Activated CD4-positive, alpha-beta T cell treated with anti-CD3 and anti-CD28 coated beads for 48 hours (primary cell): ENCODE measurements at regions not wholly inside any gene's neighbourhood (a gene's known extent, or its start where the extent isn't known, plus 50 kb on each side); places are given as distances from the start of the nearest gene placed in this dataset.
"Not testable (repeated sequence)": the region's sequence is repeated elsewhere in the genome, so short reads cannot be mapped to it uniquely, and the experiment has no call there.

ENCODE experiments used
- DNase-seq: peaks from one replicate; pipeline ENCODE4 v3.0.0-alpha.2; 2020

GRCh38 chr16:64718486-64718885 lies 403.4 kb downstream of the CDH11 start:
- no peak for DNase-seq

- no peak for DNase-seq
Measured at GRCh38 chr16:64717871-64718270, 404.0 kb downstream of the CDH11 start.

GRCh38 chr16:64715624-64716023 lies 406.2 kb downstream of the CDH11 start:
- DNase-seq = no peak

GRCh38 chr16:64712026-64712425 lies 409.8 kb downstream of the CDH11 start:
- no peak for DNase-seq

- no peak for DNase-seq
Measured at GRCh38 chr16:64711596-64711995, 410.3 kb downstream of the CDH11 start.

GRCh38 chr16:64711026-64711425 lies 410.8 kb downstream of the CDH11 start:
- DNase-seq = no peak

- DNase-seq = no peak
Measured at GRCh38 chr16:64705443-64705842, 416.4 kb downstream of the CDH11 start.

GRCh38 chr16:64704386-64704785 lies 417.5 kb downstream of the CDH11 start:
- no peak for DNase-seq

GRCh38 chr16:64702415-64702814 lies 419.4 kb downstream of the CDH11 start:
- DNase-seq = no peak

GRCh38 chr16:64700628-64701027 lies 421.2 kb downstream of the CDH11 start:
- no peak for DNase-seq

GRCh38 chr16:64696866-64697265 lies 425.0 kb downstream of the CDH11 start:
- no peak for DNase-seq

GRCh38 chr16:64695684-64696083 lies 426.2 kb downstream of the CDH11 start:
- no peak for DNase-seq

GRCh38 chr16:64693946-64694345 lies 427.9 kb downstream of the CDH11 start:
- DNase-seq = no peak

- no peak for DNase-seq
Measured at GRCh38 chr16:64687786-64688185, 434.1 kb downstream of the CDH11 start.

- no peak for DNase-seq
Measured at GRCh38 chr16:64687123-64687522, 434.7 kb downstream of the CDH11 start.

- DNase-seq = no peak
Measured at GRCh38 chr16:64679976-64680690, 441.7 kb downstream of the CDH11 start.

GRCh38 chr16:64669573-64669972 lies 452.3 kb downstream of the CDH11 start:
- no peak for DNase-seq

GRCh38 chr16:64667334-64667877 lies 454.5 kb downstream of the CDH11 start:
- DNase-seq = no peak

GRCh38 chr16:64662312-64662711 lies 459.6 kb downstream of the CDH11 start:
- not testable (repeated sequence) for DNase-seq

- DNase-seq = no peak
Measured at GRCh38 chr16:64659866-64660265, 462.0 kb downstream of the CDH11 start.

GRCh38 chr16:64657316-64658011 lies 464.4 kb downstream of the CDH11 start:
- DNase-seq = no peak

- no peak for DNase-seq
Measured at GRCh38 chr16:64656471-64656870, 465.4 kb downstream of the CDH11 start.

- no peak for DNase-seq
Measured at GRCh38 chr16:64654178-64654577, 467.7 kb downstream of the CDH11 start.

- DNase-seq = no peak
Measured at GRCh38 chr16:64648282-64648681, 473.6 kb downstream of the CDH11 start.
